HG02623 (cell line): ENCODE measurements at regions not wholly inside any gene's neighbourhood (a gene's known extent, or its start where the extent isn't known, plus 50 kb on each side); places are given as distances from the start of the nearest gene placed in this dataset.
A peak's percentile ranks its signal among the peaks of the same experiment; 100 is the strongest.
"Not testable (repeated sequence)": the region's sequence is repeated elsewhere in the genome, so short reads cannot be mapped to it uniquely, and the experiment has no call there.

Source experiments
- ATAC-seq: cut with Tn5 transposase; IDR thresholded peaks from one replicate; pipeline ENCODE4 v1.9.1; 2021; ENCODE audit warnings: moderate library complexity; ENCODE audit not compliant: unreplicated experiment

DNA sequence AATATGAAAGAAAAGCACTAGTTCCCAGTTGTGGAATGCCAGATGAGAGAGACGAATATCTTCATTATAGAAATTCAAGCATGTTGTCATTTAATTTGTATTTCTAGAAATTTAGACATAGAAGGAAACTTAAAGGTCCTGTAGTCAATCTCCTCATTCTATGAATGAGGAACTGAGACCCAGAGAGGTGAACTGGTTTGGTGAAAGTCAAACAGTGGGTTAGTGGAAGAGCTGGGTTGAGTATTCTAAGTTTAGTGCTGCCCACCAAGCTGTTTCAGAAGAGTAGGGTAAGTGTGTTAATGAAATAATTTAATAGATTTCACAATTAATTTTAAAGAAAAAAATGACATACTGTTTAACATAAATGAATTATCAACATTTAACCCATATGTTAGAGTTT, 655.2 kb downstream of the FAM133A start:
- no peak for ATAC-seq

DNA sequence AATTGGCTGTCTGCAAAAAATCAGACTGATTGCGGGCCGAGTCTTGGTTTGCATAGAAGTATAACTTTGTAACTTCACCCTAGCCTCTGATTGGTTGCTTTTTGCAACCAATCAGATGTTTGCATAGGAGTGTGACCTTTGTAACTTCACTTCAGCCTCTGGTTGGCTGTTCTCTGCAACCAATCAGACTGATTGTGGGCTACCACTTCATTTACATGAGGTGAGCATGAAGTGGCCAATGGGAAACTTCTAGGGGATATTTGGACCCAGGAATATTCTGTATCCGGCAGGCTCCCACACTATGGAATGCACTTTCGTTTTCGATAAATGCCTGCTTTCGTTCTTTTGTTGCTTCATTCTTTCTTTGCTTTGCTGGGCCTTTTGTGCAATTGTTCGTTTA, 667.7 kb downstream of the FAM133A start:
- ATAC-seq = not testable (repeated sequence)

DNA sequence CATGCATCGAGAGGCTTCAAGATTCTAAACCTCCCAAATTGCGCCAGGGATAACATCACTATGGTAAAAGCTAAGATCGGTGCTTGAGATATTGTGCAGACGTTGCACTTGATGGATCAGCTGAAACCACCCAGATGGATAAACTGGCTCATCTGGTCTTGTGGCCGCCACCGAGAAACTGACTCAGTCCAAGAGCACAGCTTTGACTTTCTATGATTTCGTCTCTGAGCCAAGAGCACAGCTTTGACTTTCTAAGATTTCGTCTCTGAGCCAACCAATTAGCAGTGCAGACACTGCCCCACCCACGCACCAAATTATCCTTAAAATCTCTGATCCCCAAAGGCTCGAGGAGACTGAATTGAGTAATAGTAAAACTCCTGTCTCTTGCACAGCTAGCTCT, 687.2 kb downstream of the FAM133A start:
- ATAC-seq = no peak

DNA sequence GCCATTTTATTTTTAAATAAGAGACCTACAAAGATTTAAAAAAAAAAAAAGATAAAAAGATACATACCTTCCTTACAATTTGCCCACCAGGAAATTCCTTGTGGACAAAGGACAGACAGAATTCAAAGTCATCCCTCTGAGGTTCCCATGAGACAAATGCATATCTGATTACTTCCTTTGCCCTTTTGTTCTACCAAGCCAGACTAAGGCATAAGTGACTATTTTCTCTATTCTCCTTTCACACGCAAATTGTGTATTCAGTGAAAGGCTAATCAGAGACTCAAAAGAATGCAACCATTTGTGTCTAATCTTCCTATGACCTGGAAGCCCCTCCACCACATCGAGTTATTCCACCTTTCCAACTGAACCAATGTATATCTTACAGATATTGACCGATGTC, 691.7 kb downstream of the FAM133A start:
- ATAC-seq = no peak

DNA sequence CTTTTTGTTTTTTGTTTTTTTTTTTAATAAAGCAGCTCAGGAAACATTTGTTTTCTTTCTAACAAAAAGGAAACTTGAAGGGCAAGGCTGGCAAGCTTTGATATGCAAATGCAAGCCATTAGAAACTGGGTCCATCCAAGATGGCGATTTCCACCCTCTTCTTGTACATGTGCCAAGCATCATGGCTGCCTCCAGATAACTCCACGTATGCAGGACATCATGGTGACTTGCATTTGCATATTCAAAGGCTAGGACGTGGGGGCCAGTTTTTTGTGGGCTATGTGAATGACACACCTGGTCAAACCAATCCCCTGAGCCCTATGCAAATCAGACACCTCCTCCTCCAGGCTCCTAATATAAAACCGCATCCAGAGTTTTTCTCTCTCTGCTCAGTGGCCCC, 692.6 kb downstream of the FAM133A start:
- ATAC-seq = no peak

DNA sequence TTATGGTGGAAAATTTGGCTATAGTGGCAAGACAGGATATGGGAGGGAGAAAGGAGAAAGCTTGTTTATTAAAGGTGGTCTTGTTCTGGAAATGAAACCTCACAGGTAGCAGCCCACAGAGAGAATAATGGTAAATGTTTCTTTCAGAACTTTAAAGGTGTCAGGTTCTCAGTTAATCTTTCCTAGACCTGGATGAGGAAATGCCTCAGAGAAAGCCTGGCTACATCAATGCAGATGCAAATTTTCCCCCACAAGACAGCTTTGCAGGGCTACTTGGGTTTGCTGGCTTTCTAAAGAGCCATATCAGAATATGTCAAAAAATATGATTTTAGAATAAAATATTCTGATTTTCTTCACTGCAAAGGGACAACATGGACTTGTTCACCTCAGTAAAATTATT, 715.0 kb downstream of the FAM133A start:
- no peak for ATAC-seq

DNA sequence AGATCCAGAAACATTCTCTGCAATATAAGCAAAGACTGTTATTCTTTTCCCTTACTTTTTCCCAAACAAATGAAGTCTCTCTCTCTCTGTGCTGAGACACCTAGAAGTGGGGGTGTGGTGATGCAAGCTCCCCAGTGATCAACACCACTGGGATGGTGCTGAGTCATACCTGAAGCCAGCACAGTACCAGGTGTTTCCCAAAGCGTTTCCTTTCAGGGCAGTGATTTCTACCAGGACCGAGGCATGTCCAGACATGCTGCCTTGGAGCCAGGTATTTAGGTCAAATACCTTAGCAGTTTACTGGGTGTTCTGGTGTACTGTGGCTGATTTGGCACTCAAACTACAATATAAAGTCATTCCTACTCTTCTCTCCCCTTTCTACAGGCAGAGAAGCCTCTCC, 726.5 kb downstream of the FAM133A start:
- ATAC-seq = peak; percentile 79

DNA sequence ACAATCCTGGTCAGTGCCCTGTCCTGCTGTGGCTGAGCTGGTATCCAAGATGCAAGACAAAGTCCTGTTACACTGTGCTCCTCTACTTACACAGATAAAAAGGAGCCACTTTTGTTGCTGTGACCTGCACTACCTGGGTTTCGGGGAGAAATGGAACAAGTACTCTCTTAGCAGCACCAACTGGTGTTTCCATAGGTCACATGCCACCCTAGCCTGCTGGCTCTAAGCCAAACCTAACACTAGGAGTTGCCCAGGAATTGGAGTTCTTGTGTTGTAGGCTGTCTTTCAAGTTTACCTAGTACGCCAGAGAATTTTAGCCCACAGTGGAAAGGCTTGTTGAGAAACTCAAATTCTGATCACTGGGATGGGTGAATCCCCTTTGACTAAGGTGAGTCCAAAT, 727.4 kb downstream of the FAM133A start:
- no peak for ATAC-seq

DNA sequence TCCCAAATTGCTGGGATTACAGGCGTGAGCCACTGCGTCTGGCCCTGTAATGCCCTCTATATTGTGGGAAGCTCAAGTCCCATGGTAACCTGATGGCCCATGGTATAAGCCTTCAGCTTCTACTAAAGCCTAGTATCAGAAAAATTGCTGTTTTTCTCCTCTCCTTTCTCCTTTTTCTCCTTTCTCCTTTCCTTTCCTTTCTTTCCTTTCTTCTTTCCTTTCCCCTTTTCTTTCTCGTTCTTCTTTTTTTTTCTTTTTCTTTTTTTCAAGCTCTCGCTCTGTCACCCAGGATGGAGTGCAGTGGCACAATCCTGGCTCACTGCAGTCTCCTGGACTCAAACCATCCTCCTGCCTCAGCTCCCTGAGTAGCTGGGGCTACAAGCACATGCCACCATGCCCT, 740.7 kb downstream of the FAM133A start:
- ATAC-seq = no peak

DNA sequence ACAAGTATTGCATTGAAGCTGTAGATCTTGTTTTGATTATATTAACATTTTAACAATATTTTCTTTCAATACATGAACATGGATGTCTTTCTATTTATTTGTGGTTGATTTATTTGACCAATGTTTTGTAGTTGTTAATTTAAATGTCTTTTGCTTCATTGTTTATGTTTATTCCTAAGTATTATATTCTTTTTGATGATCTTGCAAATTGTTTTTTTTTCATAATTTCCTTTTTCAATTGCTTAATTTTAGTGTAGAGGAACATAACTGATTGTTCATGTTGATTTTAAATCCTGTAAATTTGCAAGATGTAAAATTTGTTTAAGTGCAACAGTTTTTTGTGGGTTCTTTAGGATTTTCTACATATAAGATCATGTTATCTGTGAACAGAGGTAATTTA, 744.1 kb downstream of the FAM133A start:
- ATAC-seq = no peak

DNA sequence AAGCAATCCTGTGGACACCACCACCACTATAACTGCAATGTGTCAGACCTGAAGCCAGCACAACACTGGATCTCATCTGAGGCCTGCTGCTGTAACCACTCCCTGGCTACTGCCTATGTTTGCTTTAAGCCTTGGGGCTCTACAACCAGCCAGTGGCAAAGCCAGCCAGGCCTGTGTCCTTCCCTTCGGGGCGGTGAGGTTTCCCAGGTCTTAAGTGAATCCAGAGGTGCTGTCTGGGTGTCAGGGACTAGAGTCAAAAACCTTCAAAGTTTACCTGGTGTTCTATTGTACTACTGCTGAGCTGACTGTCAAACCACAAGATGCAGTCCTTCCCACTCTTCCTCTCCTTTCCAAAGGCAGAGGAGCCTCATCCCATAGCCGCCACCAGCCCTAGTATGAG, 750.5 kb downstream of the FAM133A start:
- ATAC-seq = no peak

DNA sequence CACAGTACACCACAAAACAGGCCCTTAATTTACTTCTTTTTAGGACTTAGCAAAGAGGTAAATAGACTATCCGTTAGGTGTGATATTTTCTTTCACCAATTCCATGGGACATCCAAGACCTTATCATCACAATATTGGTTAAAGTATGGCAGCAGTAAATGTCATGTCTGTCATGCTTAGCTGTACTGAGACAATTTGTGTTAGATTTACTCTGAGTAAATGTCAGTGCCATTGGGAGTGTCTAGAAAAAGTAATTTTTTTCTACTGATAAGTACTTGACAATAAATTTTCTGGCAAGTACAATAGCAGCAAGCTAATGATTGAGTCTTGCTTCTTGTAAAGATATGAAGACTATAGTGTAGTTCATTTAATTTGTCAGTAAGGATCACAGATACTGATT, 756.1 kb downstream of the FAM133A start:
- ATAC-seq = no peak

DNA sequence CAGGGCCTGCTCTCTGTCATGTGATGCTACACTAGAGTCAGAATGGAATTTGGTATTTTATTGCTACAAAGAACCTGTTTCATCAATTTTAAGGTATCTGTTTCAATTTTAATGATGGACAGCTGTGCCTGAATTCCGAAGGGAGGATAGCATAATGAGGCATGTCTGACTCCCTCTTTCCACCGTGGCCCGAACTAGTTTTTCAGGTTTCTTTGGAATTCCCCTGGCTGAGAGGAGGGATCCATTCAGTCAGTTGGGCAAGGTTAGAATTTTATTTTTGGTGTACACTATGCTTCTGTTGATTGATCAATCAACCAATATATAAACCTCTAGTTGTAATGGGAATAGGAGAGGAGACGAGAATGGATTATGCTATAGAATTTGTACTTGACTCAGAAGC, 761.8 kb downstream of the FAM133A start:
- ATAC-seq = no peak

DNA sequence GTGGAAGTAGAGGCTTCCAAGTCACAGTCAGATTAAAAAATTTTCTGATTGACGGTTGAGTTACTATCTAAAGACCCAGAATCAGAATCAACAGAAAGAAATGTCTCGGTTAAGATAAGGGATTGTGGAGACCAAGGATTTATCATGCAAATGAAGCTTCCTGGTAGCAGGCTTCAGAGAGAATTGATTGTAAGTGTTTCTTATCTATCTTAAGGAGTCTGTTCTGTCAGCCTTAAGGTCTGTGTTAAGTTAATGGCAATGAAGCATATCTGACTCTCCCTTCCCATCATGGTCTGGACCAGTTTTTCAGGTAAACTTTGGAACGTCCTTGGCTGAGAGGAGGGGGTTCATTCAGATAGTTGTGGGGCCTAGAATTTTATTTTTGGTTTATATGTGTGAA, 780.2 kb downstream of the FAM133A start:
- ATAC-seq = no peak

DNA sequence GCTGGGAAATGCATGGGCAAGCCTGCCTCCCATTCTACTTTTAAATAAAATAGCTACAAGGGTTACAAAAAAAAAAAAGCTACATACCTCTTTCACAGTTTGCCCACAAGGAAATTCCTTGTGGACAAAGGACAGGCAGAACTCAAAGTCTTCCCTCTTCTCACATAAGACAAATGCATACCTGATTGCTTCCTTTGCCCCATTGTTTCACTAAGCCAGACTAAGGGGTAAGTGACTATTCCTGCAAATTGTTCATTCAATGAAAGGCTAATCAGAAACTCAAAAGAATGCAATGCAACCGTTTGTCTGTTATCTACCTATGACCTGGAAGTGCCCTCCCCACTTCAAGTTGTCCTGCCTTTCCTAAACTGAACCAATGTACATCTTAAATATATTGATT, 780.6 kb downstream of the FAM133A start:
- no peak for ATAC-seq

DNA sequence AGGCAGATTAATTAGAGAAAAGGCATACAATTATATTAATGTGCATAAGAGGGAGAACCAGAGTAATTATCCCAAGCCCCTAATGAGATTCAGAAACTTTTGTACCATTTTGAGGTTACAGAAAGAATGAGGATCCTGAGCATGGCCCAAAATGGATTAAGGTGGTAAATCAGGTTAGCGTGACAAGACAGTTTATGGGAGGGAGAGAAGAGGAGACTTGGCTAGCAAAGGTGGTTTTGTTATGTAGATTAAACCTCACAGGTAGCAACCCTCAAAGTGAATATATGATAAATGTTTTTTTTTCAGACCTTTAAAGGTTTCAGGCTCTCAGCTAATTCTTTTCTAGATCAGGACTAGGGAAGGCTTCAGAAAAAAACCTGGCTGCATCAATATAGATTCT, 781.8 kb downstream of the FAM133A start:
- ATAC-seq = no peak

DNA sequence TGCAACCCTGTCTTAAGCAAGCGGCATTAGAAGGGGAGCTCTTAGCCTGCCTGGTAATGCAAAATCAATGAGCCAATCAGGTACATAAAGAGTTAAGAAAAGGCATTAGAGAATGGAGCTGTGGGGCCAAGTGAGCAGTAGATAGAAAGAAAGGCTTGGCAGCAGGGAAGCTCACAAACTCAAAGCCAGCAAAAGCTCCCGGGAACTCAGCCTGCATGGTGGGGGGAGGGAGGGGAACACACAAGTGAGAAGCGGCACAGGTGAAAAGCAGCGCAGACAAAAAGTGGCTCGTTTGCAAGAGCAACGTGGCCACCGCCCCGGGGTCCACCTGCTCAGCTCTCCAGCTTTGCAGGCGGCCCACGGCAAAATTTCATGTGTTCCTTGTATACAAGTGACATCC, 818.5 kb downstream of the FAM133A start:
- ATAC-seq = no peak

DNA sequence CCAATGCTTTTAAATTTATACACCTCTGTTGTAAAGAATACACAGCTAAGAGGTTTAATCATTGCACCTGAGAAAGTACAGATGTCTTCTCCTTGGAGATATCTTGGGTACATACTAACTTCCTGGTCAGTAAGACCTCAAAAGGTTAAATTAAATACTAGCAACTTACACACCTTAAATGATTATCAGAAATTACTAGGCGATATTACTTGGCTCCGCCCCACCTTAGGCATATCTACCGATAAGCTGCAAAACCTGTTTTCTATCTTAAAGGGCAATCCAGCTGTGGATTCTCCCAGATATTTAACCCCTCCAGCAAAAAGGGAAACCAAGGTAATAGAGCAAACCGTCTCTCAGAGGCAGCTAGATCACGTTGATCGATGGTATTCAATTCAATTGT, 819.4 kb downstream of the FAM133A start:
- no peak for ATAC-seq

DNA sequence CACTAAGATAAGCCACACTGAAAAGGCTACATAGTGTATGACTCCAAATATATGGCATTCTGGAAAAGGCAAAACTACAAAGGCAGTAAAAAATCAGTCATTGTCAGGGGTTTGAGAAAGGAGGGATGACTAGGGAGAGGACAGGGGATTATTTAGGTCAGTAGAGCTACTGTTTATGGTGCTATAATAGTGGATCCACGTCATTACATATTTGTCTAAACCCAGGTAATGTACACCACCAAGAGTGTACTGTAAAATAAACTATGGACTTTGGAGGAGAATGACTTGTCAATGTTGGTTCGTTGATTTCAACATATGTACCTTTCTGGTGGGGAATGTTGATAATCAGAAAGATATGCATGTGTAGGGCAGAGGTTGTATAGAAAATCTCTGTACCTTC, 837.6 kb downstream of the FAM133A start:
- no peak for ATAC-seq

DNA sequence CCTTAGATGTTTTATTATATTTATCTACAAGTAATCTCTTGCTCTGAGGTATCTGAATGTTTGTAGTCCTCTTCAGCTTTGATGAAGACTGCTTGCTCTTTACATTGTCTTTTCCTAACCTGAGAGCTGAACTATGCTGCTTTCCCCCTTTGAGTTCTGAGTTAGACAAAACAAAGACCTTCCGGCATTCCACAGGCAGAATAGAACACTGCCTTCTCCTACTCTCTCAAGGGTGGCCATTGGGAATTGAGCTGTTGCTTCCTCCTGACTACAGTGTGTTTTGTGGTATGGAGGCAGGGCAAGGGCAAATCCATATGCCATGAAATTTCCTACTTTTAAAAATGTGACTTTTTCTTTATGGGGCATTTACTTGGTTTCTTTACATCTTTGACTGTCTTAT, 841.0 kb downstream of the FAM133A start:
- no peak for ATAC-seq

DNA sequence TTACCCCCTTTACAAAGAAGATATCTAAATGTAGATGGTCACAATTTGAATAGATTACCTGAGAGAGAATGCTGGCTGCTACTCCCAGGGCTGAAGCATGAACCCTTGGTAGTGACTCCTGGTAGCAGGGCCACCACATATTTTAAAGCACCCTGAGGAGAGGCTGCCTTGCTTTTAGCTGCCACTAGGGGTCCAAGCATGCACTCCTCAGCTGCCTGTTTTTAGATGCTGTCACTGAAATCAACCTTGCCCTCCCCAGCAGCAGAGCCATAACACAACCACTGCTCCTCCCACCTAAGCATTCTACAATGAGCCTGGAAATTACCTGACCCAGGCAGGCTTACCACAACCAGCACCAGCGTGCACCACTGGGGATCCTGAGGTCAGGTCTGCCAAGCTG, 850.9 kb downstream of the FAM133A start:
- no peak for ATAC-seq

DNA sequence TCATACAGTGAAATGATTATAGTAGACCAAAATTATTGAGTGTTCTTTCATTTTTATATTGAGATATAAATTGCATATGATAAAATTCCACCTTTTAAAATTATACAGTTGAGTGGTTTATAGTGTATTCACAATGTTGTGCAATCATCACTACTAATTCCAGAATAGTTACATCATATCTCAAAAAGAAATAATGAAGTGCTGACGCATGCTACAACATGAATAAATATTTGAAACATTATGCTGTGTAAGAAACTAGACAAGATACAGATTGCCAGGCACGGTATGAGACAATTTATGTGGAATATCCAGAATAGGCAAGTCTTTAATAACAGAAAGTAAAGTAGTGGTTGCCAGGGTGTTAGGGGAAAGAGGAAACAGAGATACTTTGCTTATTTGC, 871.7 kb downstream of the FAM133A start:
- no peak for ATAC-seq

DNA sequence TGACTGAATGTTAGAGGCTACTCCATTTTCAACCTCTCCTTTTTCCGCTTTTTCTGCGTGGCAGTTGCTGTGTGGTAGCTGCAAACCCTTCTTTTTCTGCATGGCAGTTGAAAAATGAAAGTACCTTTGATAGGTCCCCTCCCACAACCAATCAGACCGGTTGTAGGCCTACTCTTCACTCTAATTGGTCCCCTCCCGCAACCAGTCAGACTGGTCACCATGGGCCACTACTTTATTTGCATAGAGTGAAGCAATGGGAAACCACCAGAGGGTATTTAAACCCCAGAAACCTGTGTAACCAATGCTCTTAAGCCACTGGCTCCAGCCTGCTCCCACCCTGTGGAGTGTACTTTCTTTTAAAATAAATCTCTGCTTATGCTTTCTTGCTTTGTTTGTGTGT, 877.8 kb downstream of the FAM133A start:
- ATAC-seq = no peak

DNA sequence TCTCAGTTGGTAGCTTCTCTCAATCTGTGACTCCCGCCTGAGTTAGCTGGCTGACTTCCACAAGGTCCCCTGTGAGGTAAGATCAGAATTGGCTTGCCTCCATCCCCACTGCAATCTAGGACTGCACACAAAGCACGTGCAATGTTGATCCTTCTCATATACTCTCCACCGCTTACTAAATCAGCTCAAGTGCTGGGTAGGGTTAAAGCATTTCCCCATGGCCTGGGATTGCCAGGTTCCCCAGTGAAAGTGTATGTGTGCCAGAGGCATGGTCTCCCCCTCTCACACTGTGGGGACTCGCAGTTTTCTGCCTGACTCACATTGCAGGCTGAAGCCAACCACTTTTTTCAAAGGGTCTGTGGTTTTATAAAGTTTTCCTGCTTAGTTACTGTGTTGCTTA, 886.9 kb downstream of the FAM133A start:
- ATAC-seq = no peak
